ENCODE measurements at regions not wholly inside any gene's neighbourhood (a gene's known extent, or its start where the extent isn't known, plus 50 kb on each side); places are given as distances from the start of the nearest gene placed in this dataset.

GRCh38 chr2:23002234-23002633, 382.7 kb upstream of the KLHL29 start:
- Mint-ChIP-seq H3K36me3 (no peaks in the 10 kb centered on the region), H3K9me3 (no peaks in the 10 kb centered on the region), H3K27ac (no peak overlapping the region)
- ATAC-seq (no peak), DNase-seq (ENCODE audit: low spot score in 2 of 2) (no peak)

GRCh38 chr2:23005469-23005868, 379.5 kb upstream of the KLHL29 start:
- DNase-seq (ENCODE audit: low spot score in 2 of 2), result no peak
- Mint-ChIP-seq H3K36me3 (no peaks in the 10 kb centered on the region), H3K9me3 (no peaks in the 10 kb centered on the region), H3K27ac (no peak overlapping the region)
- no peak for ATAC-seq

- Mint-ChIP-seq H3K27ac (no peak overlapping the region), H3K36me3 (no peaks in the 10 kb centered on the region), H3K9me3 (no peaks in the 10 kb centered on the region)
- no peak for ATAC-seq
- DNase-seq (ENCODE audit: low spot score in 2 of 2), result no peak
Observed at GRCh38 chr2:23007631-23008235, 377.2 kb upstream of the KLHL29 start.

GRCh38 chr2:23008440-23008839, 376.5 kb upstream of the KLHL29 start:
- no peak overlapping the region for H3K27ac Mint-ChIP-seq
- H3K36me3 Mint-ChIP-seq, result no peaks in the 10 kb centered on the region
- ATAC-seq (no peak), DNase-seq (ENCODE audit: low spot score in 2 of 2) (no peak)
- H3K9me3 Mint-ChIP-seq, result no peaks in the 10 kb centered on the region

GRCh38 chr2:23008951-23009350, 376.0 kb upstream of the KLHL29 start:
- Mint-ChIP-seq H3K36me3 (no peaks in the 10 kb centered on the region), H3K9me3 (no peaks in the 10 kb centered on the region), H3K27ac (no peak overlapping the region)
- no peak for ATAC-seq
- no peak for DNase-seq (ENCODE audit: low spot score in 2 of 2)

- no peak for DNase-seq (ENCODE audit: low spot score in 2 of 2)
Observed at GRCh38 chr2:23009545-23010149, 375.3 kb upstream of the KLHL29 start.

GRCh38 chr2:23012499-23012898, 372.5 kb upstream of the KLHL29 start:
- no peaks in the 10 kb centered on the region for H3K9me3 Mint-ChIP-seq
- DNase-seq (ENCODE audit: low spot score in 2 of 2), result no peak
- no peak for ATAC-seq
- no peaks in the 10 kb centered on the region for H3K36me3 Mint-ChIP-seq
- H3K27ac Mint-ChIP-seq, result no peak overlapping the region

More at GRCh38 chr2:23009545-23010149, 375.3 kb upstream of the KLHL29 start:
- Mint-ChIP-seq H3K27ac (no peak overlapping the region), H3K9me3 (no peaks in the 10 kb centered on the region), H3K36me3 (no peaks in the 10 kb centered on the region)
- no peak for ATAC-seq

- Mint-ChIP-seq H3K9me3 (no peaks in the 10 kb centered on the region), H3K36me3 (no peaks in the 10 kb centered on the region), H3K27ac (no peak overlapping the region)
- DNase-seq (ENCODE audit: low spot score in 2 of 2) (no peak), ATAC-seq (no peak)
Observed at GRCh38 chr2:23015651-23016200, 369.3 kb upstream of the KLHL29 start.

GRCh38 chr2:23019476-23019875, 365.5 kb upstream of the KLHL29 start:
- no peak overlapping the region for H3K27ac Mint-ChIP-seq
- DNase-seq (ENCODE audit: low spot score in 2 of 2) (no peak), ATAC-seq (no peak)
- H3K36me3 Mint-ChIP-seq, result no peaks in the 10 kb centered on the region
- no peaks in the 10 kb centered on the region for H3K9me3 Mint-ChIP-seq

- DNase-seq (ENCODE audit: low spot score in 2 of 2) (no peak), ATAC-seq (no peak)
- no peaks in the 10 kb centered on the region for H3K36me3 Mint-ChIP-seq
- no peak overlapping the region for H3K27ac Mint-ChIP-seq
- no peaks in the 10 kb centered on the region for H3K9me3 Mint-ChIP-seq
Observed at GRCh38 chr2:23020659-23021058, 364.3 kb upstream of the KLHL29 start.

GRCh38 chr2:23021311-23022120, 363.5 kb upstream of the KLHL29 start:
- Mint-ChIP-seq H3K9me3 (no peaks in the 10 kb centered on the region), H3K36me3 (no peaks in the 10 kb centered on the region), H3K27ac (no peak overlapping the region)
- DNase-seq (ENCODE audit: low spot score in 2 of 2) (no peak), ATAC-seq (no peak)

GRCh38 chr2:23023722-23024121, 361.3 kb upstream of the KLHL29 start:
- Mint-ChIP-seq H3K36me3 (no peaks in the 10 kb centered on the region), H3K27ac (no peak overlapping the region), H3K9me3 (no peaks in the 10 kb centered on the region)
- no peak for DNase-seq (ENCODE audit: low spot score in 2 of 2)
- ATAC-seq, result no peak

- DNase-seq (ENCODE audit: low spot score in 2 of 2), result no peak
- no peaks in the 10 kb centered on the region for H3K36me3 Mint-ChIP-seq
- no peak for ATAC-seq
- H3K9me3 Mint-ChIP-seq, result peaks cover 0 to 1% of the 10 kb centered on the region in 2 donors
- H3K27ac Mint-ChIP-seq, result no peak overlapping the region
Observed at GRCh38 chr2:23026671-23027070, 358.3 kb upstream of the KLHL29 start.

- no peak for ATAC-seq
- H3K36me3 Mint-ChIP-seq, result no peaks in the 10 kb centered on the region
- no peak for DNase-seq (ENCODE audit: low spot score in 2 of 2)
- H3K9me3 Mint-ChIP-seq, result peaks cover 0 to 4% of the 10 kb centered on the region in 2 donors
- H3K27ac Mint-ChIP-seq, result no peak overlapping the region
Observed at GRCh38 chr2:23027396-23027795, 357.6 kb upstream of the KLHL29 start.

- H3K36me3 Mint-ChIP-seq, result no peaks in the 10 kb centered on the region
- H3K9me3 Mint-ChIP-seq, result peaks cover 0 to 4% of the 10 kb centered on the region in 2 donors
- H3K27ac Mint-ChIP-seq, result no peak overlapping the region
- ATAC-seq (no peak), DNase-seq (ENCODE audit: low spot score in 2 of 2) (no peak)
Observed at GRCh38 chr2:23028106-23028505, 356.9 kb upstream of the KLHL29 start.

- ATAC-seq (no peak), DNase-seq (ENCODE audit: low spot score in 2 of 2) (no peak)
- Mint-ChIP-seq H3K27ac (no peak overlapping the region), H3K36me3 (no peaks in the 10 kb centered on the region), H3K9me3 (peaks cover 0 to 4% of the 10 kb centered on the region in 2 donors)
Observed at GRCh38 chr2:23029111-23029510, 355.9 kb upstream of the KLHL29 start.

- H3K27ac Mint-ChIP-seq, result no peak overlapping the region
- no peak for ATAC-seq
- peaks cover 0 to 4% of the 10 kb centered on the region in 2 donors for H3K9me3 Mint-ChIP-seq
Observed at GRCh38 chr2:23029951-23030350, 355.0 kb upstream of the KLHL29 start.

More at GRCh38 chr2:23029951-23030350, 355.0 kb upstream of the KLHL29 start:
- no peaks in the 10 kb centered on the region for H3K36me3 Mint-ChIP-seq
- no peak for DNase-seq (ENCODE audit: low spot score in 2 of 2)

Data from activated naive CD4-positive, alpha-beta T cell treated with anti-CD3 and anti-CD28 coated beads, Interleukin-2, amount 50 U/mL, for 72 hours (primary cell).